ENCODE measurements at regions not wholly inside any gene's neighbourhood (a gene's known extent, or its start where the extent isn't known, plus 50 kb on each side); places are given as distances from the start of the nearest gene placed in this dataset.

GRCh38 chr6:114714836-114715507, 372.1 kb upstream of the HS3ST5 start:
- no peak for DNase-seq
- Mint-ChIP-seq H3K4me3 (no peak overlapping the region), H3K9me3 (ENCODE audit: low read depth) (peaks cover 2% of the 10 kb centered on the region), H3K36me3 (ENCODE audit: low read depth) (no peaks in the 10 kb centered on the region), H3K27ac (no peak overlapping the region), H3K4me1 (no peaks in the 10 kb centered on the region), H3K27me3 (no peaks in the 10 kb centered on the region)
- ATAC-seq, result no peak
- POLR2A ChIA-PET, result no interaction called here
- intact Hi-C loops (cut with DNase I, micrococcal nuclease), result no loop called here
- CTCF ChIA-PET, result interaction anchor here (0.6 kb wide), 1 partner anchor 989 kb away, joined by 4 read pairs; no protein-coding TSS in a partner anchor

- no peaks in the 10 kb centered on the region for H3K27me3 Mint-ChIP-seq
- no peaks in the 10 kb centered on the region for H3K4me1 Mint-ChIP-seq
- intact Hi-C loops (cut with DNase I, micrococcal nuclease), result no loop called here
- no peak overlapping the region for H3K27ac Mint-ChIP-seq
- POLR2A ChIA-PET, result no interaction called here
- no peak overlapping the region for H3K4me3 Mint-ChIP-seq
- no peaks in the 10 kb centered on the region for H3K36me3 Mint-ChIP-seq (ENCODE audit: low read depth)
- CTCF ChIA-PET, result no interaction called here
- peaks cover 2% of the 10 kb centered on the region for H3K9me3 Mint-ChIP-seq (ENCODE audit: low read depth)
- ATAC-seq (no peak), DNase-seq (no peak)
Observed at GRCh38 chr6:114713690-114714089, 370.9 kb upstream of the HS3ST5 start.

GRCh38 chr6:114712129-114712662, 369.4 kb upstream of the HS3ST5 start:
- ChIA-PET CTCF (no interaction called here), POLR2A (no interaction called here)
- H3K9me3 Mint-ChIP-seq (ENCODE audit: low read depth), result peaks cover 2% of the 10 kb centered on the region
- no peak for DNase-seq
- H3K4me3 Mint-ChIP-seq, result no peak overlapping the region
- H3K36me3 Mint-ChIP-seq (ENCODE audit: low read depth), result no peaks in the 10 kb centered on the region
- intact Hi-C loops (cut with DNase I, micrococcal nuclease), result no loop called here
- H3K27me3 Mint-ChIP-seq, result no peaks in the 10 kb centered on the region
- no peak overlapping the region for H3K27ac Mint-ChIP-seq
- no peaks in the 10 kb centered on the region for H3K4me1 Mint-ChIP-seq
- no peak for ATAC-seq

- Mint-ChIP-seq H3K9me3 (ENCODE audit: low read depth) (peaks cover under 1% of the 10 kb centered on the region), H3K27ac (no peak overlapping the region), H3K27me3 (no peaks in the 10 kb centered on the region), H3K4me1 (no peaks in the 10 kb centered on the region), H3K4me3 (no peak overlapping the region), H3K36me3 (ENCODE audit: low read depth) (no peaks in the 10 kb centered on the region)
- CTCF ChIA-PET, result no interaction called here
- ATAC-seq, result no peak
- POLR2A ChIA-PET, result no interaction called here
- intact Hi-C loops (cut with DNase I, micrococcal nuclease), result no loop called here
- DNase-seq, result no peak
Observed at GRCh38 chr6:114707081-114707620, 364.3 kb upstream of the HS3ST5 start.

GRCh38 chr6:114690625-114691024, 347.8 kb upstream of the HS3ST5 start:
- Mint-ChIP-seq H3K27ac (no peak overlapping the region), H3K36me3 (ENCODE audit: low read depth) (no peaks in the 10 kb centered on the region), H3K4me1 (no peaks in the 10 kb centered on the region), H3K4me3 (no peak overlapping the region), H3K9me3 (ENCODE audit: low read depth) (peaks cover 3% of the 10 kb centered on the region), H3K27me3 (no peaks in the 10 kb centered on the region)
- POLR2A ChIA-PET, result no interaction called here
- DNase-seq, result no peak
- intact Hi-C loops (cut with DNase I, micrococcal nuclease), result no loop called here
- no peak for ATAC-seq
- CTCF ChIA-PET, result no interaction called here

GRCh38 chr6:114659513-114659912, 316.7 kb upstream of the HS3ST5 start:
- Mint-ChIP-seq H3K27ac (no peak overlapping the region), H3K4me1 (no peaks in the 10 kb centered on the region), H3K4me3 (no peak overlapping the region), H3K27me3 (no peaks in the 10 kb centered on the region), H3K36me3 (ENCODE audit: low read depth) (no peaks in the 10 kb centered on the region), H3K9me3 (ENCODE audit: low read depth) (peaks cover 13% of the 10 kb centered on the region)
- no peak for ATAC-seq
- ChIA-PET POLR2A (no interaction called here), CTCF (no interaction called here)
- intact Hi-C loops (cut with DNase I, micrococcal nuclease), result no loop called here
- DNase-seq, result no peak

- Mint-ChIP-seq H3K36me3 (ENCODE audit: low read depth) (no peaks in the 10 kb centered on the region), H3K4me1 (no peaks in the 10 kb centered on the region)
- CTCF ChIA-PET, result no interaction called here
Observed at GRCh38 chr6:114651611-114652010, 308.8 kb upstream of the HS3ST5 start.

GRCh38 chr6:114650891-114651290, 308.1 kb upstream of the HS3ST5 start:
- CTCF ChIA-PET, result no interaction called here
- DNase-seq, result no peak
- POLR2A ChIA-PET, result no interaction called here
- H3K9me3 Mint-ChIP-seq (ENCODE audit: low read depth), result peaks cover 4% of the 10 kb centered on the region
- H3K36me3 Mint-ChIP-seq (ENCODE audit: low read depth), result no peaks in the 10 kb centered on the region
- H3K4me1 Mint-ChIP-seq, result no peaks in the 10 kb centered on the region
- no peak overlapping the region for H3K27ac Mint-ChIP-seq
- H3K27me3 Mint-ChIP-seq, result no peaks in the 10 kb centered on the region
- ATAC-seq, result no peak
- intact Hi-C loops (cut with DNase I, micrococcal nuclease), result no loop called here
- no peak overlapping the region for H3K4me3 Mint-ChIP-seq

More at GRCh38 chr6:114651611-114652010, 308.8 kb upstream of the HS3ST5 start:
- Mint-ChIP-seq H3K4me3 (no peak overlapping the region), H3K9me3 (ENCODE audit: low read depth) (peaks cover 4% of the 10 kb centered on the region), H3K27me3 (no peaks in the 10 kb centered on the region), H3K27ac (no peak overlapping the region)
- intact Hi-C loops (cut with DNase I, micrococcal nuclease), result no loop called here
- no peak for DNase-seq
- POLR2A ChIA-PET, result no interaction called here
- no peak for ATAC-seq

- no peaks in the 10 kb centered on the region for H3K4me1 Mint-ChIP-seq
- H3K27ac Mint-ChIP-seq, result no peak overlapping the region
- ATAC-seq (no peak), DNase-seq (no peak)
- H3K9me3 Mint-ChIP-seq (ENCODE audit: low read depth), result peaks cover 4% of the 10 kb centered on the region
- CTCF ChIA-PET, result interaction anchor here (0.7 kb wide), 1 partner anchor 1261 kb away, joined by 3 read pairs; no protein-coding TSS in a partner anchor
- POLR2A ChIA-PET, result no interaction called here
- H3K27me3 Mint-ChIP-seq, result no peaks in the 10 kb centered on the region
- no peaks in the 10 kb centered on the region for H3K36me3 Mint-ChIP-seq (ENCODE audit: low read depth)
- intact Hi-C loops (cut with DNase I, micrococcal nuclease), result no loop called here
- no peak overlapping the region for H3K4me3 Mint-ChIP-seq
Observed at GRCh38 chr6:114649298-114649697, 306.5 kb upstream of the HS3ST5 start.

GRCh38 chr6:114648847-114649246, 306.0 kb upstream of the HS3ST5 start:
- no peak for ATAC-seq
- ChIA-PET POLR2A (no interaction called here), CTCF (interaction anchor here (0.7 kb wide), 1 partner anchor 1261 kb away, joined by 3 read pairs; no protein-coding TSS in a partner anchor)
- Mint-ChIP-seq H3K27ac (no peak overlapping the region), H3K4me3 (no peak overlapping the region), H3K36me3 (ENCODE audit: low read depth) (no peaks in the 10 kb centered on the region), H3K9me3 (ENCODE audit: low read depth) (peaks cover 4% of the 10 kb centered on the region), H3K27me3 (no peaks in the 10 kb centered on the region), H3K4me1 (no peaks in the 10 kb centered on the region)
- intact Hi-C loops (cut with DNase I, micrococcal nuclease), result no loop called here
- DNase-seq, result no peak

- CTCF ChIA-PET, result no interaction called here
- H3K36me3 Mint-ChIP-seq (ENCODE audit: low read depth), result no peaks in the 10 kb centered on the region
- H3K9me3 Mint-ChIP-seq (ENCODE audit: low read depth), result peaks cover 8% of the 10 kb centered on the region
- POLR2A ChIA-PET, result no interaction called here
- no peak for ATAC-seq
- H3K27ac Mint-ChIP-seq, result no peak overlapping the region
- no peaks in the 10 kb centered on the region for H3K27me3 Mint-ChIP-seq
- DNase-seq, result no peak
- H3K4me3 Mint-ChIP-seq, result no peak overlapping the region
- H3K4me1 Mint-ChIP-seq, result no peaks in the 10 kb centered on the region
- intact Hi-C loops (cut with DNase I, micrococcal nuclease), result no loop called here
Observed at GRCh38 chr6:114638341-114638740, 295.5 kb upstream of the HS3ST5 start.

- Mint-ChIP-seq H3K4me3 (no peak overlapping the region), H3K36me3 (ENCODE audit: low read depth) (no peaks in the 10 kb centered on the region), H3K27ac (no peak overlapping the region), H3K9me3 (ENCODE audit: low read depth) (peaks cover 6% of the 10 kb centered on the region), H3K4me1 (no peaks in the 10 kb centered on the region), H3K27me3 (no peaks in the 10 kb centered on the region)
- CTCF ChIA-PET, result no interaction called here
- ATAC-seq (no peak), DNase-seq (no peak)
- POLR2A ChIA-PET, result no interaction called here
- intact Hi-C loops (cut with DNase I, micrococcal nuclease), result no loop called here
Observed at GRCh38 chr6:114634016-114634415, 291.2 kb upstream of the HS3ST5 start.
